Progenitor cell of endocrine pancreas (in vitro differentiated cells): ENCODE measurements at regions not wholly inside any gene's neighbourhood (a gene's known extent, or its start where the extent isn't known, plus 50 kb on each side); places are given as distances from the start of the nearest gene placed in this dataset.

Source experiments
- DNase-seq: peaks from one replicate; pipeline ENCODE4 v3.0.0; 2021; ENCODE audit warnings: low spot score; ENCODE audit not compliant: unreplicated experiment
- H3K27ac Mint-ChIP-seq: 2 replicates; pipeline ENCODE4 v1.8.0; 2021; ENCODE audit warnings: mild to moderate bottlenecking, moderate library complexity, mixed read lengths
- H3K27me3 Mint-ChIP-seq: 2 replicates; pipeline ENCODE4 v1.8.0; 2021; ENCODE audit warnings: mixed read lengths
- H3K36me3 Mint-ChIP-seq: 2 replicates; pipeline ENCODE4 v1.8.0; 2022; ENCODE audit warnings: mixed read lengths; ENCODE audit not compliant: insufficient read depth
- H3K4me1 Mint-ChIP-seq: 2 replicates; pipeline ENCODE4 v1.8.0; 2021; ENCODE audit warnings: low read depth, mixed read lengths
- H3K4me3 Mint-ChIP-seq: 2 replicates; pipeline ENCODE4 v1.8.0; 2021; ENCODE audit warnings: low read depth, mild to moderate bottlenecking, moderate library complexity, mixed read lengths
- H3K9me3 Mint-ChIP-seq: 2 replicates; pipeline ENCODE4 v1.8.0; 2021; ENCODE audit warnings: low read depth, mixed read lengths
- CTCF ChIP-seq: fragments of 200-600 bp; sonication (generic); IDR thresholded peaks from one replicate; pipeline ENCODE4 v1.5.0; 2021; ENCODE audit warnings: antibody characterized with exemption, mild to moderate bottlenecking; ENCODE audit not compliant: unreplicated experiment

GRCh38 chr13:52925775-52926285, 77.4 kb upstream of the PCDH8 start:
- Mint-ChIP-seq H3K27me3 (peaks cover 31% of the 10 kb centered on the region), H3K4me1 (peaks cover 6% of the 10 kb centered on the region), H3K36me3 (no peaks in the 10 kb centered on the region), H3K9me3 (no peaks in the 10 kb centered on the region), H3K27ac (no peak overlapping the region), H3K4me3 (no peak overlapping the region)
- no peak for TF ChIP-seq CTCF
- no peak for DNase-seq

- Mint-ChIP-seq H3K9me3 (no peaks in the 10 kb centered on the region), H3K4me1 (peaks cover 2% of the 10 kb centered on the region), H3K36me3 (no peaks in the 10 kb centered on the region), H3K27me3 (peaks cover 27% of the 10 kb centered on the region), H3K4me3 (no peak overlapping the region), H3K27ac (no peak overlapping the region)
- DNase-seq, result no peak
- no peak for TF ChIP-seq CTCF
These were observed 76.8 kb upstream of the PCDH8 start for GRCh38 chr13:52925251-52925650.

- Mint-ChIP-seq H3K27me3 (peaks cover 27% of the 10 kb centered on the region), H3K4me3 (no peak overlapping the region), H3K4me1 (peaks cover 2% of the 10 kb centered on the region), H3K36me3 (no peaks in the 10 kb centered on the region), H3K9me3 (no peaks in the 10 kb centered on the region), H3K27ac (no peak overlapping the region)
- TF ChIP-seq CTCF, result peak; percentile 19
- DNase-seq, result no peak
These were observed 76.1 kb upstream of the PCDH8 start for GRCh38 chr13:52924289-52925148.

- no peak overlapping the region for H3K27ac Mint-ChIP-seq
- H3K4me3 Mint-ChIP-seq, result no peak overlapping the region
- no peak for TF ChIP-seq CTCF
- H3K27me3 Mint-ChIP-seq, result peaks cover 24% of the 10 kb centered on the region
- no peaks in the 10 kb centered on the region for H3K36me3 Mint-ChIP-seq
- DNase-seq, result no peak
- no peaks in the 10 kb centered on the region for H3K9me3 Mint-ChIP-seq
- peaks cover 2% of the 10 kb centered on the region for H3K4me1 Mint-ChIP-seq
These were observed 74.5 kb upstream of the PCDH8 start for GRCh38 chr13:52922961-52923360.

- no peak overlapping the region for H3K27ac Mint-ChIP-seq
- H3K36me3 Mint-ChIP-seq, result no peaks in the 10 kb centered on the region
- no peak for DNase-seq
- no peaks in the 10 kb centered on the region for H3K9me3 Mint-ChIP-seq
- H3K4me1 Mint-ChIP-seq, result peaks cover 2% of the 10 kb centered on the region
- peaks cover 14% of the 10 kb centered on the region for H3K27me3 Mint-ChIP-seq
- H3K4me3 Mint-ChIP-seq, result no peak overlapping the region
- TF ChIP-seq CTCF, result no peak
These were observed 72.8 kb upstream of the PCDH8 start for GRCh38 chr13:52921194-52921593.
